ENCODE measurements at regions not wholly inside any gene's neighbourhood (a gene's known extent, or its start where the extent isn't known, plus 50 kb on each side); places are given as distances from the start of the nearest gene placed in this dataset.

DNA sequence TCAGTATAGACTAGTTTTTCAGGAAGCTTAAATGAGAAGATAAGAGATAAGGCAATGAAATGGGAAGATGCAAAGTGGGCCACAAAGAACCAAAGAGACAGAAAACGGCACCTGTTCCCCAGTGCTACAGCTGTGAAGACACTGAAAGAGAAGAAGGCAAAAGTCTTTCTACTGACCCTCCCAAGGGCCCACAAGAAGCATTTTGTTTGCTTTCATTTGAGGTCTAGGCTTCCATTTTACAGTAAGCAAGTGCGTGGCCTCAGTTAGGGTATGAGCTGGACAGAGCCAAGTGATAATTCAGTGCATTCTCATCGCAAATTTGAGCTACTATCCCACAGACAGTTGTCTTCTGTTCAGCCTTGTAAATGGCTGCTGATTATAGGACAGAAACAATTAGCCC lies 53.4 kb upstream of the STK17B start:
- Histone ChIP-seq H3K27me3 (ENCODE audit: control insufficient read depth, insufficient read depth, low read length) (no peaks in the 10 kb centered on the region), H3K36me3 (replicated peaks; ENCODE audit: control insufficient read depth, insufficient read depth, low read length) (no peaks in the 10 kb centered on the region), H3K4me3 (ENCODE audit: insufficient read depth, low read depth, low read length) (no peak overlapping the region)
- no peak for DNase-seq

GRCh38 chr2:196225213-196225612 lies 53.8 kb upstream of the STK17B start:
- no peak for DNase-seq
- Histone ChIP-seq H3K27me3 (ENCODE audit: control insufficient read depth, insufficient read depth, low read length) (no peaks in the 10 kb centered on the region), H3K36me3 (replicated peaks; ENCODE audit: control insufficient read depth, insufficient read depth, low read length) (no peaks in the 10 kb centered on the region)

DNA sequence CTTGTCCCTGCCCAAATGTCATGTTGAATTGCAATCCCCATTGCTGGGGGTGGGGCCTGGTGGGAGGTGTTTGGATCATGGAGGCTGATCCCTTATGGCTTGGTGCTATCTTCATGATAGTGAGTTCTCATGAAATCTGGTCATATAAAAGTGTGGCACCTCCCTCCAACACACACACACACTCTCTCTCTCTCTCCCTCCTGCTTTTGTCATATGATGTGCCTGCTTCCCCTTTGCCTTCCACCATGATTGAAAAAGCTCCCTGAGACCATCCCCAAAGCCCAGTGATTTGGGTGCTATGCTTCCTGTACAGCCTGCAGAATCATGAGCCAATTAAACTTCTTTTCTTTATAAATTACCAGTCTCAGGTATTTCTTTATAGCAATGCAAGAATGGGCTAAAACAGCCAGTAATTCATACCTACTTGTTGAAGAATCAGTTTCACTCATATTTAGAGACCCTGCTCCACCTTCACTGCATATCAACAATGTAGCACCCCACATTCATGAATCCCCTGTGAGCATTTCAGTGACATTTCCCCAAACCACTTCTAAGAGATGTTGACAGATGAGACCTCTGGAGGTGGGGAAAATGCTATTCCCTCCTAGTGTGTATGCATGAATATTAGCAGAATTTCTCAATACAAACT lies 54.8 kb upstream of the STK17B start:
- DNase-seq: no peak
- H3K36me3 ChIP-seq (replicated peaks; ENCODE audit: control insufficient read depth, insufficient read depth, low read length): no peaks in the 10 kb centered on the region

More at GRCh38 chr2:196225213-196225612, 53.8 kb upstream of the STK17B start:
- no peak overlapping the region for H3K4me3 ChIP-seq (ENCODE audit: insufficient read depth, low read depth, low read length)

DNA sequence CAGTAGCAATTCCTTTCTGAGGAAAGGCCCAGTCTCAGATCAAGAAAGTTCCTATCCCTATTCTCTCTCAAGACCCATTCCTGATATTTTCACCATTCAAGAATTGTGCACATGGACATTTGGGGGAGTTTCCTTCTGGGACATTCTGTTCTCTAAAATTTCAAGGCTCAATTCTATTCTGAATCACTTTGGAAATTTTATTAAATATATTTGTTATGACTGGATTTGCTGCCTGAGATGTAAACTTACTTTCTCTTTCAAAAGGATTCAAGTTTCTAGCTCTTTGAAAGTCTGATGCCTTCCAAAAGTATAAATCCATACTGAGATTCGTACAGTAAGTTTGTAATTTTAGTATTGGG lies 55.3 kb upstream of the STK17B start:
- Histone ChIP-seq H3K27me3 (ENCODE audit: control insufficient read depth, insufficient read depth, low read length) (no peaks in the 10 kb centered on the region), H3K4me3 (ENCODE audit: insufficient read depth, low read depth, low read length) (no peak overlapping the region), H3K36me3 (replicated peaks; ENCODE audit: control insufficient read depth, insufficient read depth, low read length) (no peaks in the 10 kb centered on the region)
- no peak for DNase-seq

More for the DNA sequence above, 54.8 kb upstream of the STK17B start:
- no peaks in the 10 kb centered on the region for H3K27me3 ChIP-seq (ENCODE audit: control insufficient read depth, insufficient read depth, low read length)
- no peak overlapping the region for H3K4me3 ChIP-seq (ENCODE audit: insufficient read depth, low read depth, low read length)

- H3K4me3 ChIP-seq (ENCODE audit: insufficient read depth, low read depth, low read length): no peak overlapping the region
- no peaks in the 10 kb centered on the region for H3K27me3 ChIP-seq (ENCODE audit: control insufficient read depth, insufficient read depth, low read length)
- no peak for DNase-seq
- no peaks in the 10 kb centered on the region for H3K36me3 ChIP-seq (replicated peaks; ENCODE audit: control insufficient read depth, insufficient read depth, low read length)
Observed at GRCh38 chr2:196229013-196229412, 57.6 kb upstream of the STK17B start.

DNA sequence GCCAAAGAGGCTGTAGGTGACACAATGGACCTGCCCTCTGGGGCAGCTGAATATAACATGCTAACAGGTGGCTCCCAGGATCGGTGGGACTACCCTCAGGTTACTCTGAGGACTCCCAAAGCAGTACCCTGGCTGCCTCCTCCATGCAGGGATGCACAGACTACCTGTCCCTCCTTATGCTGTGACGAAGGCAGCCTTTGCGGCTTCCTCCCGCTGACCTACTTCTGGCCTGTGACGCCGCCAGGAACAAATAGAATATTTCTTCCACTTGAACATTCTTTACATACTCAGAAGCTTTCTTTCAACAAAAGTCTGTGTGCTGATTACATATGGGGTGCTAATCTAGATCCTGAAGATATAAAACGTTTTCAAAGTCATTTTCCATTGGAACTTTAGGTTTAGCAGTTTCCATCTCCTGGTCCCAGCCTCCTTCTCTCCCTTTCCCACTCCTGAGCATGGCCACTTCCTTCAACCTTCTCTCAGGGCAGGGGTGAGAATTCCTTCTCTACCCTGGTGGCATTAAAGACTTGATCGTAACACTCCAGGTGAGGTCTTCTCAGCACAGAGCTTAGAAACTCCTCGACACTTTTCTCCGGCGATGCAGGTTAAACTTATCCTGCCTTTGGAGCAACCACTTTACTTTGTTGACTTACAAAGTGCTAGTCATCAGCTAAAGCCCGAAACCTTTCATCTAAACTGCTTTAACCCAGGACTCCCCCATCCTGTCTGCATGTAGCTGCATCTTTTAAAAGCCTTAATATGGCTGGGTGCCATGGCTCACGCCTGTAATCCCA lies 58.9 kb upstream of the STK17B start:
- no peak for DNase-seq
- H3K36me3 ChIP-seq (replicated peaks; ENCODE audit: control insufficient read depth, insufficient read depth, low read length): no peaks in the 10 kb centered on the region
- H3K27me3 ChIP-seq (ENCODE audit: control insufficient read depth, insufficient read depth, low read length): no peaks in the 10 kb centered on the region

GRCh38 chr2:196233021-196233804 lies 61.8 kb upstream of the STK17B start:
- Histone ChIP-seq H3K27me3 (ENCODE audit: control insufficient read depth, insufficient read depth, low read length) (no peaks in the 10 kb centered on the region), H3K4me3 (ENCODE audit: insufficient read depth, low read depth, low read length) (no peak overlapping the region), H3K36me3 (replicated peaks; ENCODE audit: control insufficient read depth, insufficient read depth, low read length) (no peaks in the 10 kb centered on the region)
- no peak for DNase-seq

More for the DNA sequence above, 58.9 kb upstream of the STK17B start:
- no peak overlapping the region for H3K4me3 ChIP-seq (ENCODE audit: insufficient read depth, low read depth, low read length)

GRCh38 chr2:196233805-196234475 lies 62.6 kb upstream of the STK17B start:
- H3K27me3 ChIP-seq (ENCODE audit: control insufficient read depth, insufficient read depth, low read length): no peaks in the 10 kb centered on the region
- no peak overlapping the region for H3K4me3 ChIP-seq (ENCODE audit: insufficient read depth, low read depth, low read length)
- H3K36me3 ChIP-seq (replicated peaks; ENCODE audit: control insufficient read depth, insufficient read depth, low read length): no peaks in the 10 kb centered on the region
- DNase-seq: no peak

GRCh38 chr2:196234672-196235071 lies 63.3 kb upstream of the STK17B start:
- no peak for DNase-seq
- Histone ChIP-seq H3K4me3 (ENCODE audit: insufficient read depth, low read depth, low read length) (no peak overlapping the region), H3K27me3 (ENCODE audit: control insufficient read depth, insufficient read depth, low read length) (no peaks in the 10 kb centered on the region), H3K36me3 (replicated peaks; ENCODE audit: control insufficient read depth, insufficient read depth, low read length) (no peaks in the 10 kb centered on the region)

DNA sequence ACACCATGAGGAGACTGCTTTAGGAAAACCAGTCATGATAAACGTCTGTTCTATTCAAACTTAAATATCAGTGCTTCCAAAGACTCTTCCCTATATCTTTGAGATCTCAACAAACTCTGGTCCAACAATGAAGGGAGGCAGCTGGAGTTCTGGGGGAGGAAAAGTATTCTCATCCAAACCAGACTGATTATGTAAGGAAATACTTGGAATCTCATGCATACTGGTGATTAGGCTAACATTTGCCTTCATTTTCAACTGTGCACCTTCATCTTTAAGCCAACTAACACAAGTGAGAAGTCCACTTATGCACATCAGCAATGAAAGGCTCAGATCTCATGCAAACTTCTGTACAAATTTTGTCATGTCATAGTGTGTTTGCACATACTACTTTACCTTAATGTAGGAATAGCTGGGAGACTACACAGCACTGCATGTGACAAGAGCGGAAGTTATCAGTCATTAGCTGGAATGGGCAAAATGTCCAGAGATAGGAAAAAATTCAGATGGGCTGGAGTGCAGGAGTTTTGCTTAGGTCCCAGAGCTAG lies 67.5 kb upstream of the STK17B start:
- no peak for DNase-seq
- Histone ChIP-seq H3K27me3 (ENCODE audit: control insufficient read depth, insufficient read depth, low read length) (no peaks in the 10 kb centered on the region), H3K4me3 (ENCODE audit: insufficient read depth, low read depth, low read length) (no peak overlapping the region), H3K36me3 (replicated peaks; ENCODE audit: control insufficient read depth, insufficient read depth, low read length) (no peaks in the 10 kb centered on the region)

GRCh38 chr2:196239622-196240587 lies 68.5 kb upstream of the STK17B start:
- H3K27me3 ChIP-seq (ENCODE audit: control insufficient read depth, insufficient read depth, low read length): no peaks in the 10 kb centered on the region
- no peak overlapping the region for H3K4me3 ChIP-seq (ENCODE audit: insufficient read depth, low read depth, low read length)
- DNase-seq: no peak
- H3K36me3 ChIP-seq (replicated peaks; ENCODE audit: control insufficient read depth, insufficient read depth, low read length): no peaks in the 10 kb centered on the region

- Histone ChIP-seq H3K27me3 (ENCODE audit: control insufficient read depth, insufficient read depth, low read length) (no peaks in the 10 kb centered on the region), H3K4me3 (ENCODE audit: insufficient read depth, low read depth, low read length) (no peak overlapping the region), H3K36me3 (replicated peaks; ENCODE audit: control insufficient read depth, insufficient read depth, low read length) (no peaks in the 10 kb centered on the region)
- DNase-seq: no peak
Observed at GRCh38 chr2:196241175-196241574, 69.8 kb upstream of the STK17B start.

GRCh38 chr2:196242131-196242620 lies 70.8 kb upstream of the STK17B start:
- Histone ChIP-seq H3K4me3 (ENCODE audit: insufficient read depth, low read depth, low read length) (no peak overlapping the region), H3K36me3 (replicated peaks; ENCODE audit: control insufficient read depth, insufficient read depth, low read length) (no peaks in the 10 kb centered on the region), H3K27me3 (ENCODE audit: control insufficient read depth, insufficient read depth, low read length) (no peaks in the 10 kb centered on the region)
- DNase-seq: no peak
